Stimulated activated CD8-positive, alpha-beta memory T cell treated with anti-CD3 and anti-CD28 coated beads, Interleukin-12 subunit alpha, Interleukin-12 subunit beta, amount 100 ng/mL, for 1 hour (primary cell): ENCODE measurements at regions not wholly inside any gene's neighbourhood (a gene's known extent, or its start where the extent isn't known, plus 50 kb on each side); places are given as distances from the start of the nearest gene placed in this dataset.

Experiments used
- DNase-seq: peaks from one replicate; pipeline ENCODE4 v3.0.0-alpha.2; 2020; ENCODE audit warnings: low read depth

GRCh38 chr2:145086910-145087309 is 567.0 kb upstream of the ZEB2 start:
- DNase-seq = no peak

DNA sequence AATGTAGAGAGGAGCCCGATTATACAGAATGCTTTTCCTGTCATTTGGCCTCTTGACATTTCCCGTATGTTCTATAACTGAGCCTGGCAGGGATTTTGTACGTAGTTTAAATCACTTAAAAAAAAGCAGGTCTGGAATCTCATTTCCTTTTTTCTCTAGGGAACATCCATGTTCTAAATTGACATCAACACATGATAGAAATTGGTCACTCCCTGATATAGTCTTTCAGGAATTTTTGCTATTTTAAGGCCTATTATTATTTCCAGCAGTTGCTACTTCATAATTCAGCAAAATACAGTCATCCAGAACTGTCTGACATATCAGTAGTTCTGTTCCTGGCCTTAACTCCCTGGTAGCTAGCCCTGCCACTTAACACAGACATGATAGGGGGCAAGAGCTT is 565.7 kb upstream of the ZEB2 start:
- DNase-seq = no peak

GRCh38 chr2:145080426-145080825 is 560.5 kb upstream of the ZEB2 start:
- no peak for DNase-seq

DNA sequence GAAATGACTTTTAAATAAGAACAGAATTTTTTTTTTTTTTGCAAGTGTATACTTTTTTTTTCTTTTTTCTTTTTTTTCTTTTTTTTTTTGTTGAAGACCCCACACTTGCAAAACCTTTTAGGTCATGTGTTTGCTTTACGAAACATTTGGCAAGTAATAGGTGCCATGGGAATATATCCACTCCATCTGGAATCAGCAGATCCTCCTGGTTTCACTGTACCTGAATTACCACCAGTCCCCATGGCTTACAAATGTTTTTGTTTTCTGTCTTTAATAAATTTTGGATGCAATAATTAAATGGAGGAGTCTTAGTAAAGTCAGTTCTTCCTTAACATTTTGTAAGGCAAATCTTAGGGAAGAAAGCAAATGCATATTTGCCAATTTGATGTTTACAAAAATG is 559.7 kb upstream of the ZEB2 start:
- no peak for DNase-seq

- no peak for DNase-seq
Measured at GRCh38 chr2:145078923-145079322, 559.0 kb upstream of the ZEB2 start.

- DNase-seq = no peak
Measured at GRCh38 chr2:145076085-145076484, 556.2 kb upstream of the ZEB2 start.

- DNase-seq = no peak
Measured at GRCh38 chr2:145075454-145076062, 555.6 kb upstream of the ZEB2 start.

GRCh38 chr2:145070703-145071102 is 550.8 kb upstream of the ZEB2 start:
- no peak for DNase-seq

- DNase-seq = no peak
Measured at GRCh38 chr2:145068509-145068908, 548.6 kb upstream of the ZEB2 start.

- no peak for DNase-seq
Measured at GRCh38 chr2:145067549-145068030, 547.7 kb upstream of the ZEB2 start.

DNA sequence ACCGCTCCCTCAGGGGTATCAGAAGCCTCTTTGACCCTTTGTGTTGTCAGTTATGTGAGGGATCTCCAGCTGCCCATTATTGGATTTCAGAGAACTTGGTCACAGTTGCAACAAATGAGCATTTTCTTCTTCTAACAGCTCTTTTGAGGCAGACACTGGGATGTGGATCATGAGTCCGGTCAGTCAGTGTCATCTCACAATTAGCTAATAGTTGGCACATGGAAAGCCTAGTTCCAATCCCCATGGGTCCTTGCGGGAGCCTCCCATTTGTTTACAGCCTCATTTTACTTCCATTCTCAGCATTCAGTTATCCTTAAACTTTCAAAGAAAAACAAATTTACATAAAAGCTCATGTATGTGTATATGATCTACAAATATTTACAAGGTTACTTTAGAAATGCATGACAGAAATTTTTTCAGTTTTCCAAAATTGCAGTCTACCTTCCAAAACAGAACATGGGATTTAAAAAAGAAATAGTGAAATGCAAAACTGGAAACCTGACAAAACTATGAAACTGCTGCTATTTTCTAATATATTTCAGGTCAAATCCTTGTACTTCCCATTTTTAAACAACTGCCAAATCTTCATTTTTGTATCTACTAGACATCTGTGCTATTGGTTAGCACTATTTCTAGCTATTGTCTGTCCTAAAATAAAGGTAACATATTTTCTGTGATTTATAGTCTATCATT is 547.1 kb upstream of the ZEB2 start:
- no peak for DNase-seq

GRCh38 chr2:145066151-145066661 is 546.3 kb upstream of the ZEB2 start:
- no peak for DNase-seq

DNA sequence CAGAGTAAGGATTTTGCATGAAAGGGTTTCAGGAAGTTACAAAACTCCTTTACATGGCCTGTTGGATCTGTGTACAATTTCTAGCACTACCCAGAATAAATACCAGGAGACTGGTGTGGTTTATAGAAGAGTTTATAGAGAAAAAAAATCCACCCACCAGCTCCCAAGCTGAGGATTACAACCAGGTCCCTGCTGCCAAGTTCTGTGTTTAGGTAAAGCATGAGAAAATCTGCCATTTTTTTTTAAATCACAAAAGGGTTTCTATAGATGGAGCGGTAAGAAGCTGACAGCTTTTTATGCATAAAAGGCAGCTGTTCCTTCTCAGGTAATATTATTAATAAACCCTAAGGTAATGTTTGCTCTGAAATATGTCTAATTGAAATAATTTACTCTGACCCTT is 545.4 kb upstream of the ZEB2 start:
- DNase-seq = no peak

GRCh38 chr2:145064511-145064910 is 544.6 kb upstream of the ZEB2 start:
- DNase-seq = no peak

DNA sequence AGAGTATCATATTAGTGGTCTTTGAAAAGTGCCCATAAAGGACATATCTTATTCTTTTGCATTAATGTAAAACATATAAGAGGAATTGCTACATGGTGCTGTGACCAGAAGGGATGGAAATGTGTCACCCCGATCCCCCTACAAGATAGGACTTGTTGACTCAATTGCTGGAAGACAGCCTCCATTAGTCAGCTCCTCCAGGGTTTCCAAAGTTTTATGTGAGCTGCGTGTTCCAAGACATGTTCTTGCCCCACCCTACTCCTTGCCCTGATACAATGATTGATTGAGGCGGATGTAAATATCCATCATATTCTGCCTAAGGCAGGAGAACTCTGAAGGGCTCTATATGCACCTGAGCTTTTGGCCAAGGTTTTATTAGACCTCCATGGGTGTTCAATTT is 541.0 kb upstream of the ZEB2 start:
- DNase-seq = no peak

DNA sequence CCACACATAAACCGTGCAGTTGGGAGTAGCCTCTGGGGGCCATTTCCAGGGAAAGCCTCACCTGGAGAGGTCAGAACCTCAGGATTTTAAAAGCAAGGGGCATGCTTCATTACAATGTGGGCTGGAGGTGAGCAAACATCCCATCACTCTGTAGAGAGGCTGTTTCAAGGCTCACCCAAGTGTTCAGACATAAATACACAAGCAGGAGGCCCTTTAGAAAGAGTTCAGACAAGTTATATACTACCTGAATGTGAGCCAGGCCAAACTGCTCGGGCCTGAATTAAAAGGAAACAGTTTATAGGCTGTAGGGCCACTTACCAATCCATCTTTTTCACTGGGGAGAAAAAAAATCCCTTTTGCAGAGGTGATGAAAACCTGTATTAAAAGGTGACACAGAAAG is 540.0 kb upstream of the ZEB2 start:
- DNase-seq = no peak

DNA sequence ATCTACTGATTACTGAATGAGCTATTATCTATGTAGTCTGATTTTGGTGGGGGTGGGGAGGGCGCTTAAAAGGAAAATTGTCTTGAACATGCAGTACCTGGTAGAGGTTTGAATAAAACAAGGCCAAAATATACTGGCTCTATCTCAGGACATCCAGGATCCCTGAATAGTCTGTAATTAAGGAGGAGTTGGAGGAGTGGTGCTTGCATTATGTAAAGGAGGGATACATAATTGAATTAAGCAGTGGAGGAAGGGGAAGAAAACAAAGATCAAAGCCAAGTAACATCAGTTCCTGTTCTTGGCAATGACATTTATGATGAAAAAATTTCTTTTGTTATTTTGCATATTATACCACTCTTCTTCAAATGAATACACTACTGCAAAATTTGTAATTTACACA is 539.4 kb upstream of the ZEB2 start:
- no peak for DNase-seq

DNA sequence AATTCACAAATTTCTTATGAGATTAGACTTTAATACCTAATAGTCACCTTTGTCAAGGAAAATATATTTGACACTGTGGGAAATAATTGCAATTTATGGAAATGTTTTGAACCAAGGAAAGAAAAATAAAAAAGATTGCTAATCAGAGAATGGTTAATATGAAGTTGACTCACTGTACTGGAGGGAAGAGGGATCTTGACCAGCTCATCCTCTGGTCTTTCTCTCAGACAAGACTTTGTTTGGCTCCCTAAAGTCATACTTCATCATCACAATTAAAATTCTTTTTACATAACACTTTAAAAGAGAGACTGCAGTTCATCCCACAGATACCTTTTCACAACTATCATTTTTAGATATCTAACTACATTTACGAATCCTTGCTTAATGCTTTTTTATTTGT is 538.5 kb upstream of the ZEB2 start:
- no peak for DNase-seq

DNA sequence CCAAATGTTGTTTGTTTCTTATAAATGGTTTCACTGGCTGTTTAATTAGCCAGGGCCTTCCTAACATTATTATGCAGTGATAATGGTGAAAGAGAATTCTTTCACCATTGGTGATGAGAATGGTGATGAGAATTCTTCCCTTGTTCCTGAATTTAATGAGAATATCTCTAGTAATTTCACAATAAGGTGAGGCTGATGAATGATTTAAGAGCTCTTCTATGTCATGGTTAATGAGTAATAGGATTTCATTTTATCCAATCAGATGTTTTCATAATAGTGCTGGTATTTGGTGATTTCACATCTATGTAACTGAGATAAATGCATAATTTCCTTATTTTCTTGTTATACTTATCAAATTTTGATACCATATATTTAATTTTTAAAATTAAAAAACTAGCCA is 535.7 kb upstream of the ZEB2 start:
- DNase-seq = no peak

- DNase-seq = no peak
Measured at GRCh38 chr2:145050134-145050533, 530.2 kb upstream of the ZEB2 start.

DNA sequence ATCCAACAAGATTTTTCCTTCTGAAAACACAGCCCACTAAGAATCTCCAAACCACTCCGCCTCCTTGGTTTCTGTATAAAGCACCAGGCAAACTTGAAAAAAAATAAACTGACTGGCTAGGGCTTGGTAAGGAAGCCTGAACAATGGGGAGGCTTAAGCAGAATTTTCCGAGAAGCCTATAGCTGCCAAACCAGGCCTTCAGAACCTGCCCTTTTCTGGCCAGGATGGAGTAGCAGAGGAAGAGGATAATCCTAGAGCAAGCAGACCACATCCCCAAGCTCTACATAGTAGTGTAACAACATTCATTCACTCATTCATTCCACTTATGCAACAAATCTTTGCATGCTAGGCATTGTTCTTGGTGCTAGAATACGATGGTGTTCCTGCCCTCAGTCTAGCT is 529.6 kb upstream of the ZEB2 start:
- no peak for DNase-seq

- DNase-seq = no peak
Measured at GRCh38 chr2:145047554-145047953, 527.6 kb upstream of the ZEB2 start.

- no peak for DNase-seq
Measured at GRCh38 chr2:145044491-145044890, 524.6 kb upstream of the ZEB2 start.

DNA sequence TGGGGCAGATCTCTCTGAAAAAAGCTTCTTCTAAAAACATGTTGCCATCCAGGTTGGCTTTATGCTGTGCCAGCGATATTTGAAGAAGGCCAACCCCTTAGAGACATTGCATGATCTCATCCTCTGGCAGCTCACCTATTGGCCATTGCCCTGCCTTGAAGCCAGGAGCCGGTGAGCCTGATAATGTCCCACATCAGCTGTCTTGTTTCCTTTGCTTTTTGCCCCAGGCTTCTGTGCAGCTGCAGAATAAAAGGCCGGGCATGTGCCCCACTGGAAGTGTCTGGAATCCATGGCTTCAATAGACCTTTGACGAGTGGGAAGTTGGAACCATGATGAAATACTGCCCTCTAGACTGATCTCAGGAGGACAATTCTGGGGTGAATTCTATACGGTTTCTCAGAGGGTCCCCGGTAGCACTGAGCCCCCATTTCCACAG is 523.5 kb upstream of the ZEB2 start:
- no peak for DNase-seq
